ENCODE measurements at regions not wholly inside any gene's neighbourhood (a gene's known extent, or its start where the extent isn't known, plus 50 kb on each side); places are given as distances from the start of the nearest gene placed in this dataset.

- H3K27ac ChIP-seq (ENCODE audit: insufficient read depth, low read length, poor library complexity, severe bottlenecking), result no peak overlapping the region
- no peak overlapping the region for H3K4me3 ChIP-seq (ENCODE audit: low read depth, low read length)
- H3K27me3 Mint-ChIP-seq, result no peaks in the 10 kb centered on the region
- H3K36me3 ChIP-seq (ENCODE audit: control insufficient read depth, insufficient read depth, low read length), result no peaks in the 10 kb centered on the region
- no peaks in the 10 kb centered on the region for H3K36me3 Mint-ChIP-seq
- no peaks in the 10 kb centered on the region for H3K27me3 ChIP-seq (ENCODE audit: control insufficient read depth, insufficient read depth, low read length)
- peaks cover 1 to 22% (median 10%) of the 10 kb centered on the region in 7 donors for H3K9me3 Mint-ChIP-seq
- DNase-seq (no peak), ATAC-seq (ENCODE audit: low read depth in 2 of 2) (no peak)
- no peak overlapping the region for H3K27ac Mint-ChIP-seq
- no peak overlapping the region for H3K4me3 Mint-ChIP-seq
- no peaks in the 10 kb centered on the region for H3K4me1 Mint-ChIP-seq
- H3K9me3 ChIP-seq (ENCODE audit: control insufficient read depth in 2 of 2, low read length in 2 of 2), result no peaks in the 10 kb centered on the region
- H3K4me1 ChIP-seq (ENCODE audit: control insufficient read depth, insufficient read depth, low read length, poor library complexity, severe bottlenecking), result no peaks in the 10 kb centered on the region
These were observed 1243.8 kb upstream of the ADGRL3 start for GRCh38 chr4:59956366-59956765.

GRCh38 chr4:59960143-59960542 is 1240.0 kb upstream of the ADGRL3 start:
- no peak overlapping the region for H3K4me3 Mint-ChIP-seq
- no peaks in the 10 kb centered on the region for H3K4me1 Mint-ChIP-seq

GRCh38 chr4:59966758-59967157 is 1233.4 kb upstream of the ADGRL3 start:
- Histone ChIP-seq H3K4me3 (ENCODE audit: low read depth, low read length) (no peak overlapping the region), H3K9me3 (ENCODE audit: control insufficient read depth in 2 of 2, low read length in 2 of 2) (peaks cover 0 to 1% of the 10 kb centered on the region in 2 experiments), H3K4me1 (ENCODE audit: control insufficient read depth, insufficient read depth, low read length, poor library complexity, severe bottlenecking) (no peaks in the 10 kb centered on the region), H3K27me3 (ENCODE audit: control insufficient read depth, insufficient read depth, low read length) (no peaks in the 10 kb centered on the region), H3K27ac (ENCODE audit: insufficient read depth, low read length, poor library complexity, severe bottlenecking) (no peak overlapping the region), H3K36me3 (ENCODE audit: control insufficient read depth, insufficient read depth, low read length) (no peaks in the 10 kb centered on the region)
- H3K27ac Mint-ChIP-seq, result no peak overlapping the region
- H3K27me3 Mint-ChIP-seq, result no peaks in the 10 kb centered on the region
- ATAC-seq (ENCODE audit: low read depth in 2 of 2), result no peak
- H3K36me3 Mint-ChIP-seq, result no peaks in the 10 kb centered on the region
- H3K4me1 Mint-ChIP-seq, result peaks cover 0 to 4% (median 0%) of the 10 kb centered on the region in 4 donors
- H3K4me3 Mint-ChIP-seq, result no peak overlapping the region
- no peak for DNase-seq
- H3K9me3 Mint-ChIP-seq, result peaks cover 3 to 14% (median 5%) of the 10 kb centered on the region in 7 donors

More at GRCh38 chr4:59960143-59960542, 1240.0 kb upstream of the ADGRL3 start:
- H3K27ac ChIP-seq (ENCODE audit: insufficient read depth, low read length, poor library complexity, severe bottlenecking), result no peak overlapping the region
- Mint-ChIP-seq H3K9me3 (peaks cover 1 to 23% (median 4%) of the 10 kb centered on the region in 7 donors), H3K36me3 (no peaks in the 10 kb centered on the region), H3K27me3 (no peaks in the 10 kb centered on the region), H3K27ac (no peak overlapping the region)
- no peaks in the 10 kb centered on the region for H3K27me3 ChIP-seq (ENCODE audit: control insufficient read depth, insufficient read depth, low read length)
- no peaks in the 10 kb centered on the region for H3K4me1 ChIP-seq (ENCODE audit: control insufficient read depth, insufficient read depth, low read length, poor library complexity, severe bottlenecking)
- ATAC-seq (ENCODE audit: low read depth in 2 of 2), result no peak
- no peak for DNase-seq
- H3K9me3 ChIP-seq (ENCODE audit: control insufficient read depth in 2 of 2, low read length in 2 of 2), result no peaks in the 10 kb centered on the region
- no peaks in the 10 kb centered on the region for H3K36me3 ChIP-seq (ENCODE audit: control insufficient read depth, insufficient read depth, low read length)
- H3K4me3 ChIP-seq (ENCODE audit: low read depth, low read length), result no peak overlapping the region

GRCh38 chr4:59968796-59969195 is 1231.3 kb upstream of the ADGRL3 start:
- Histone ChIP-seq H3K4me3 (ENCODE audit: low read depth, low read length) (no peak overlapping the region), H3K27me3 (ENCODE audit: control insufficient read depth, insufficient read depth, low read length) (no peaks in the 10 kb centered on the region), H3K27ac (ENCODE audit: insufficient read depth, low read length, poor library complexity, severe bottlenecking) (no peak overlapping the region), H3K9me3 (ENCODE audit: control insufficient read depth in 2 of 2, low read length in 2 of 2) (peaks cover 0 to 2% of the 10 kb centered on the region in 2 experiments), H3K4me1 (ENCODE audit: control insufficient read depth, insufficient read depth, low read length, poor library complexity, severe bottlenecking) (no peaks in the 10 kb centered on the region), H3K36me3 (ENCODE audit: control insufficient read depth, insufficient read depth, low read length) (no peaks in the 10 kb centered on the region)
- H3K4me1 Mint-ChIP-seq, result peaks cover 0 to 4% (median 0%) of the 10 kb centered on the region in 4 donors
- no peak overlapping the region for H3K4me3 Mint-ChIP-seq
- H3K36me3 Mint-ChIP-seq, result no peaks in the 10 kb centered on the region
- DNase-seq (no peak), ATAC-seq (ENCODE audit: low read depth in 2 of 2) (no peak)
- H3K27me3 Mint-ChIP-seq, result no peaks in the 10 kb centered on the region
- no peak overlapping the region for H3K27ac Mint-ChIP-seq
- H3K9me3 Mint-ChIP-seq, result peaks cover 0 to 13% (median 3%) of the 10 kb centered on the region in 7 donors

- no peaks in the 10 kb centered on the region for H3K27me3 Mint-ChIP-seq
- H3K4me3 ChIP-seq (ENCODE audit: low read depth, low read length), result no peak overlapping the region
- H3K27ac Mint-ChIP-seq, result no peak overlapping the region
- H3K36me3 ChIP-seq (ENCODE audit: control insufficient read depth, insufficient read depth, low read length), result no peaks in the 10 kb centered on the region
- peaks cover 0 to 17% (median 4%) of the 10 kb centered on the region in 7 donors for H3K9me3 Mint-ChIP-seq
- H3K27me3 ChIP-seq (ENCODE audit: control insufficient read depth, insufficient read depth, low read length), result no peaks in the 10 kb centered on the region
- peaks cover 0 to 2% of the 10 kb centered on the region in 2 experiments for H3K9me3 ChIP-seq (ENCODE audit: control insufficient read depth in 2 of 2, low read length in 2 of 2)
- no peak overlapping the region for H3K4me3 Mint-ChIP-seq
- ATAC-seq (ENCODE audit: low read depth in 2 of 2) (no peak), DNase-seq (no peak)
- H3K27ac ChIP-seq (ENCODE audit: insufficient read depth, low read length, poor library complexity, severe bottlenecking), result no peak overlapping the region
- H3K4me1 Mint-ChIP-seq, result peaks cover 0 to 4% (median 0%) of the 10 kb centered on the region in 4 donors
- no peaks in the 10 kb centered on the region for H3K36me3 Mint-ChIP-seq
- no peaks in the 10 kb centered on the region for H3K4me1 ChIP-seq (ENCODE audit: control insufficient read depth, insufficient read depth, low read length, poor library complexity, severe bottlenecking)
These were observed 1230.2 kb upstream of the ADGRL3 start for GRCh38 chr4:59969909-59970308.

- Histone ChIP-seq H3K4me1 (ENCODE audit: control insufficient read depth, insufficient read depth, low read length, poor library complexity, severe bottlenecking) (no peaks in the 10 kb centered on the region), H3K27me3 (ENCODE audit: control insufficient read depth, insufficient read depth, low read length) (no peaks in the 10 kb centered on the region), H3K36me3 (ENCODE audit: control insufficient read depth, insufficient read depth, low read length) (no peaks in the 10 kb centered on the region), H3K9me3 (ENCODE audit: control insufficient read depth in 2 of 2, low read length in 2 of 2) (peaks cover 0 to 2% of the 10 kb centered on the region in 2 experiments), H3K27ac (ENCODE audit: insufficient read depth, low read length, poor library complexity, severe bottlenecking) (no peak overlapping the region), H3K4me3 (ENCODE audit: low read depth, low read length) (no peak overlapping the region)
- no peak for ATAC-seq (ENCODE audit: low read depth in 2 of 2)
- peaks cover 0 to 4% (median 0%) of the 10 kb centered on the region in 4 donors for H3K4me1 Mint-ChIP-seq
- no peaks in the 10 kb centered on the region for H3K27me3 Mint-ChIP-seq
- no peaks in the 10 kb centered on the region for H3K36me3 Mint-ChIP-seq
- H3K4me3 Mint-ChIP-seq, result no peak overlapping the region
- no peak overlapping the region for H3K27ac Mint-ChIP-seq
- H3K9me3 Mint-ChIP-seq, result peaks cover 0 to 17% (median 5%) of the 10 kb centered on the region in 7 donors
- DNase-seq, result no peak
These were observed 1228.2 kb upstream of the ADGRL3 start for GRCh38 chr4:59971952-59972351.

- no peak for ATAC-seq (ENCODE audit: low read depth in 2 of 2)
- H3K36me3 Mint-ChIP-seq, result no peaks in the 10 kb centered on the region
- peaks cover 0 to 4% (median 0%) of the 10 kb centered on the region in 4 donors for H3K4me1 Mint-ChIP-seq
- no peak for DNase-seq
- Histone ChIP-seq H3K27me3 (ENCODE audit: control insufficient read depth, insufficient read depth, low read length) (no peaks in the 10 kb centered on the region), H3K9me3 (ENCODE audit: control insufficient read depth in 2 of 2, low read length in 2 of 2) (peaks cover 0 to 2% of the 10 kb centered on the region in 2 experiments), H3K27ac (ENCODE audit: insufficient read depth, low read length, poor library complexity, severe bottlenecking) (no peak overlapping the region), H3K36me3 (ENCODE audit: control insufficient read depth, insufficient read depth, low read length) (no peaks in the 10 kb centered on the region), H3K4me1 (ENCODE audit: control insufficient read depth, insufficient read depth, low read length, poor library complexity, severe bottlenecking) (no peaks in the 10 kb centered on the region), H3K4me3 (ENCODE audit: low read depth, low read length) (no peak overlapping the region)
- H3K27me3 Mint-ChIP-seq, result no peaks in the 10 kb centered on the region
- H3K9me3 Mint-ChIP-seq, result peaks cover 0 to 17% (median 3%) of the 10 kb centered on the region in 7 donors
- no peak overlapping the region for H3K4me3 Mint-ChIP-seq
- no peak overlapping the region for H3K27ac Mint-ChIP-seq
These were observed 1226.6 kb upstream of the ADGRL3 start for GRCh38 chr4:59973492-59973891.

GRCh38 chr4:59979061-59979460 is 1221.1 kb upstream of the ADGRL3 start:
- Histone ChIP-seq H3K27ac (ENCODE audit: insufficient read depth, low read length, poor library complexity, severe bottlenecking) (no peak overlapping the region), H3K9me3 (ENCODE audit: control insufficient read depth in 2 of 2, low read length in 2 of 2) (no peaks in the 10 kb centered on the region), H3K4me3 (ENCODE audit: low read depth, low read length) (no peak overlapping the region), H3K4me1 (ENCODE audit: control insufficient read depth, insufficient read depth, low read length, poor library complexity, severe bottlenecking) (no peaks in the 10 kb centered on the region), H3K36me3 (ENCODE audit: control insufficient read depth, insufficient read depth, low read length) (no peaks in the 10 kb centered on the region), H3K27me3 (ENCODE audit: control insufficient read depth, insufficient read depth, low read length) (no peaks in the 10 kb centered on the region)
- H3K4me1 Mint-ChIP-seq, result no peaks in the 10 kb centered on the region
- ATAC-seq (ENCODE audit: low read depth in 2 of 2) (no peak), DNase-seq (no peak)
- H3K27me3 Mint-ChIP-seq, result no peaks in the 10 kb centered on the region
- no peaks in the 10 kb centered on the region for H3K36me3 Mint-ChIP-seq
- no peak overlapping the region for H3K4me3 Mint-ChIP-seq
- no peak overlapping the region for H3K27ac Mint-ChIP-seq
- H3K9me3 Mint-ChIP-seq, result peaks cover 0 to 21% (median 5%) of the 10 kb centered on the region in 7 donors
